C4-2B (cell line): ENCODE measurements at regions not wholly inside any gene's neighbourhood (a gene's known extent, or its start where the extent isn't known, plus 50 kb on each side); places are given as distances from the start of the nearest gene placed in this dataset.

Experiments
- ZFX ChIP-seq: fragments of 450-650 bp; IDR thresholded peaks from 2 replicates; pipeline ENCODE4 v1.6.1; 2017
- TF ChIP-seq, protein P1 (sequence below): fragments of 450-650 bp; conservative IDR thresholded peaks from 2 replicates; pipeline ENCODE4 v1.5.1; 2017; ENCODE audit warnings: mild to moderate bottlenecking

DNA sequence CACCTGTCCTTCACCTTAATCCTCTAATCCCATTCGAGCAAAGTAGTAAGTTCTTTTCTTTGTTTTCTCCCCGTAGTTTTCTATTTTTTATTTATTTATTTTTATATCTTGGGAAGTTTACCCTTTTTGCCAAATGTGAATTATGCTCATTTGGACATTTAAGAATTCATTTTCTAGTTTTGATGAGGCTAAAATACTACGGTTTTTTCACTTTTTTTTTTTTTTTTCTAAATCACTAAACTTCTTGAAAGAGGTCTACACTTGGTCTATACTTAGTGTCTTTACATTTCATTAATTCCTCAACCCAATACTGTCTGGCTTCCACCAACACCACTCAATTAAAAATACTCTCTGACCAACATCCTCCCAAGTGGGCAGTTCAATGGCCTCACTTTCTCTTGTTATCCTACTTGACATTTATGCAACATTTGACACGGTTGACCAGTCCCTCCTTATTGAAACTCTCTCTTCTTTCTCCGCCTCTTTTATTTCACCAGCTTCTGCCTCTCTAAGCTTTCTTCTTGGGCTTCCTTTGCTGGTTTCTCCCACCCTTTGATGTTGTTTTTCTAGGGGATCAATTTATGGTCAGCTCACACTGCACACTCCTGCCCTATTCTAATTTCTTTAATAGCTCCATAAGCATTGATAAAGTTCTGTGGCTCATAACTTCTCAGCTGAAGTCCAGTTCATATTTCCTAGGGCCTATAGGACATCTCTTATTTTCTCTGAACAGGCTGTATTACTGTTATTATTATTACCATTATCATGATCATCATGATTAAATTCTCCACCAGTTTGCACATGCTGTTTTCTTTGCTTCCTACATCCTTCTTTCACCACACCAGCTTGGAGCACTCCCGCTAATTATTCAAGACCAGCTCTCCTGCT lies 72.6 kb upstream of the CITED2 start:
- TF ChIP-seq, protein P1, sequence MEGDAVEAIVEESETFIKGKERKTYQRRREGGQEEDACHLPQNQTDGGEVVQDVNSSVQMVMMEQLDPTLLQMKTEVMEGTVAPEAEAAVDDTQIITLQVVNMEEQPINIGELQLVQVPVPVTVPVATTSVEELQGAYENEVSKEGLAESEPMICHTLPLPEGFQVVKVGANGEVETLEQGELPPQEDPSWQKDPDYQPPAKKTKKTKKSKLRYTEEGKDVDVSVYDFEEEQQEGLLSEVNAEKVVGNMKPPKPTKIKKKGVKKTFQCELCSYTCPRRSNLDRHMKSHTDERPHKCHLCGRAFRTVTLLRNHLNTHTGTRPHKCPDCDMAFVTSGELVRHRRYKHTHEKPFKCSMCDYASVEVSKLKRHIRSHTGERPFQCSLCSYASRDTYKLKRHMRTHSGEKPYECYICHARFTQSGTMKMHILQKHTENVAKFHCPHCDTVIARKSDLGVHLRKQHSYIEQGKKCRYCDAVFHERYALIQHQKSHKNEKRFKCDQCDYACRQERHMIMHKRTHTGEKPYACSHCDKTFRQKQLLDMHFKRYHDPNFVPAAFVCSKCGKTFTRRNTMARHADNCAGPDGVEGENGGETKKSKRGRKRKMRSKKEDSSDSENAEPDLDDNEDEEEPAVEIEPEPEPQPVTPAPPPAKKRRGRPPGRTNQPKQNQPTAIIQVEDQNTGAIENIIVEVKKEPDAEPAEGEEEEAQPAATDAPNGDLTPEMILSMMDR = no peak
- no peak for TF ChIP-seq ZFX
